ENCODE measurements at regions not wholly inside any gene's neighbourhood (a gene's known extent, or its start where the extent isn't known, plus 50 kb on each side); places are given as distances from the start of the nearest gene placed in this dataset.

- Histone ChIP-seq H3K9me2 (replicated peaks; ENCODE audit: control insufficient read depth, low read length) (no peaks in the 10 kb centered on the region), H3K4me1 (ENCODE audit: control insufficient read depth, low read length) (no peaks in the 10 kb centered on the region), H4K20me1 (ENCODE audit: control insufficient read depth, insufficient read depth, low read depth, low read length) (no peaks in the 10 kb centered on the region), H3K27ac (ENCODE audit: low read depth, low read length) (no peak overlapping the region), H3F3A (ENCODE audit: control insufficient read depth, insufficient read depth) (no peaks in the 10 kb centered on the region), H3K4me2 (ENCODE audit: low read length) (no peak overlapping the region), H3K36me3 (ENCODE audit: control insufficient read depth, low read length) (no peaks in the 10 kb centered on the region), H3K9me3 (ENCODE audit: control insufficient read depth, insufficient read depth, low read length) (no peaks in the 10 kb centered on the region), H3K79me2 (ENCODE audit: control insufficient read depth, low read length) (no peaks in the 10 kb centered on the region), H3K4me3 (ENCODE audit: low read length) (no peak overlapping the region), H3K27me3 (ENCODE audit: control insufficient read depth, low read length) (no peaks in the 10 kb centered on the region)
- no peak for TF ChIP-seq CTCF (IDR thresholded peaks at IDR 0.05; ENCODE audit: low read depth, low read length, poor library complexity, severe bottlenecking)
- no peak for TF ChIP-seq EZH2phosphoT487 (IDR thresholded peaks at IDR 0.05; ENCODE audit: borderline replicate concordance, low read length)
Measured at GRCh38 chr1:5500541-5500940, 491.7 kb downstream of the NPHP4 start.

- Histone ChIP-seq H3K4me3 (ENCODE audit: low read length) (no peak overlapping the region), H3K79me2 (ENCODE audit: control insufficient read depth, low read length) (no peaks in the 10 kb centered on the region), H3K4me1 (ENCODE audit: control insufficient read depth, low read length) (no peaks in the 10 kb centered on the region), H3K36me3 (ENCODE audit: control insufficient read depth, low read length) (no peaks in the 10 kb centered on the region), H4K20me1 (ENCODE audit: control insufficient read depth, insufficient read depth, low read depth, low read length) (no peaks in the 10 kb centered on the region), H3F3A (ENCODE audit: control insufficient read depth, insufficient read depth) (no peaks in the 10 kb centered on the region), H3K9me2 (replicated peaks; ENCODE audit: control insufficient read depth, low read length) (no peaks in the 10 kb centered on the region), H3K27me3 (ENCODE audit: control insufficient read depth, low read length) (no peaks in the 10 kb centered on the region), H3K4me2 (ENCODE audit: low read length) (no peak overlapping the region), H3K9me3 (ENCODE audit: control insufficient read depth, insufficient read depth, low read length) (no peaks in the 10 kb centered on the region), H3K27ac (ENCODE audit: low read depth, low read length) (no peak overlapping the region)
- TF ChIP-seq EZH2phosphoT487 (IDR thresholded peaks at IDR 0.05; ENCODE audit: borderline replicate concordance, low read length) = no peak
- TF ChIP-seq CTCF (IDR thresholded peaks at IDR 0.05; ENCODE audit: low read depth, low read length, poor library complexity, severe bottlenecking) = no peak
Measured at GRCh38 chr1:5497503-5497902, 494.7 kb downstream of the NPHP4 start.

- no peaks in the 10 kb centered on the region for H3K4me1 ChIP-seq (ENCODE audit: control insufficient read depth, low read length)
- no peaks in the 10 kb centered on the region for H3K27me3 ChIP-seq (ENCODE audit: control insufficient read depth, low read length)
- no peaks in the 10 kb centered on the region for H3K9me3 ChIP-seq (ENCODE audit: control insufficient read depth, insufficient read depth, low read length)
- no peaks in the 10 kb centered on the region for H3F3A ChIP-seq (ENCODE audit: control insufficient read depth, insufficient read depth)
- H3K4me2 ChIP-seq (ENCODE audit: low read length) = no peak overlapping the region
- no peaks in the 10 kb centered on the region for H3K79me2 ChIP-seq (ENCODE audit: control insufficient read depth, low read length)
- H3K9me2 ChIP-seq (replicated peaks; ENCODE audit: control insufficient read depth, low read length) = no peaks in the 10 kb centered on the region
- no peak overlapping the region for H3K27ac ChIP-seq (ENCODE audit: low read depth, low read length)
- TF ChIP-seq EZH2phosphoT487 (IDR thresholded peaks at IDR 0.05; ENCODE audit: borderline replicate concordance, low read length) (no peak), CTCF (IDR thresholded peaks at IDR 0.05; ENCODE audit: low read depth, low read length, poor library complexity, severe bottlenecking) (no peak)
- H4K20me1 ChIP-seq (ENCODE audit: control insufficient read depth, insufficient read depth, low read depth, low read length) = no peaks in the 10 kb centered on the region
- no peak overlapping the region for H3K4me3 ChIP-seq (ENCODE audit: low read length)
- no peaks in the 10 kb centered on the region for H3K36me3 ChIP-seq (ENCODE audit: control insufficient read depth, low read length)
Measured at GRCh38 chr1:5495596-5496410, 496.4 kb downstream of the NPHP4 start.

All from DOHH2 (cell line).